IMR-90 (cell line): ENCODE measurements at regions not wholly inside any gene's neighbourhood (a gene's known extent, or its start where the extent isn't known, plus 50 kb on each side); places are given as distances from the start of the nearest gene placed in this dataset.

ENCODE experiments used
- BHLHE40 ChIP-seq: fragments of 150-350 bp; IDR thresholded peaks from 2 replicates; pipeline ENCODE4 v1.6.1; 2016; ENCODE audit warnings: mild to moderate bottlenecking, low read depth, low read length
- CEBPB ChIP-seq: IDR thresholded peaks from 2 replicates; pipeline ENCODE4 v1.6.1; 2012; ENCODE audit warnings: low read depth, low read length, improper control_type of control experiment
- CHD1 ChIP-seq: IDR thresholded peaks from 2 replicates; pipeline ENCODE4 v1.6.1; 2012; ENCODE audit warnings: low read depth, low read length, improper control_type of control experiment
- CTCF ChIP-seq: conservative IDR thresholded peaks from 2 replicates; pipeline ENCODE4 v1.5.1; 2012; ENCODE audit warnings: mild to moderate bottlenecking, low read depth, low read length, improper control_type of control experiment
- MXI1 ChIP-seq: IDR thresholded peaks from 2 replicates; pipeline ENCODE4 v1.6.1; 2012; ENCODE audit warnings: low read depth, mild to moderate bottlenecking, low read length, moderate library complexity, borderline replicate concordance
- POLR2A ChIP-seq: IDR thresholded peaks from 2 replicates; pipeline ENCODE4 v1.6.1; 2012; ENCODE audit warnings: mild to moderate bottlenecking, low read depth, low read length
- SMC3 ChIP-seq: fragments of 150-350 bp; IDR thresholded peaks from 2 replicates; pipeline ENCODE4 v1.6.1; 2016; ENCODE audit warnings: low read depth, mild to moderate bottlenecking, antibody characterized with exemption, low read length, moderate library complexity

GRCh38 chr5:82815871-82816270 is 261.3 kb downstream of the TMEM167A start:
- TF ChIP-seq CTCF (no peak), BHLHE40 (no peak), POLR2A (no peak), CHD1 (no peak), CEBPB (no peak), MXI1 (no peak), SMC3 (no peak)
